ENCODE measurements at regions not wholly inside any gene's neighbourhood (a gene's known extent, or its start where the extent isn't known, plus 50 kb on each side); places are given as distances from the start of the nearest gene placed in this dataset.

DNA sequence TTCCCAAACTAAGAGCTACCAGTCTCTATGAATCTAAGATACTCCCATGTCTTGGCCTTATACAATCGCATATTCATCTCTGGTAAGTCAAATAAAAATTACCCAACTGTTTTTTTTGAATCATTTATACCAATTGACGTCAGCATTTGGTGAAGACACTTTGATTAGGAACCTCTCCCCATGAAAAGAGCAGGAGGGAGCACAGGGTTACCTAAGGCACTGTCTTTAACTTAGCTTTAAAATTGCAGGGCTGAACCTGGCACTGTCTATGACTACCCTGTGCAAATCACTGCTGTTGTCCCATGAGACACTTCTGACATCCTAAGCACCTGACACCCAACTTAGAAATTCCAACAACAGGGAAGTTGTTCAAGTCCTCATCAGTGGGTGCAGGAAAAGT, 586.4 kb downstream of the MAT2B start:
- TF ChIP-seq, protein P1, sequence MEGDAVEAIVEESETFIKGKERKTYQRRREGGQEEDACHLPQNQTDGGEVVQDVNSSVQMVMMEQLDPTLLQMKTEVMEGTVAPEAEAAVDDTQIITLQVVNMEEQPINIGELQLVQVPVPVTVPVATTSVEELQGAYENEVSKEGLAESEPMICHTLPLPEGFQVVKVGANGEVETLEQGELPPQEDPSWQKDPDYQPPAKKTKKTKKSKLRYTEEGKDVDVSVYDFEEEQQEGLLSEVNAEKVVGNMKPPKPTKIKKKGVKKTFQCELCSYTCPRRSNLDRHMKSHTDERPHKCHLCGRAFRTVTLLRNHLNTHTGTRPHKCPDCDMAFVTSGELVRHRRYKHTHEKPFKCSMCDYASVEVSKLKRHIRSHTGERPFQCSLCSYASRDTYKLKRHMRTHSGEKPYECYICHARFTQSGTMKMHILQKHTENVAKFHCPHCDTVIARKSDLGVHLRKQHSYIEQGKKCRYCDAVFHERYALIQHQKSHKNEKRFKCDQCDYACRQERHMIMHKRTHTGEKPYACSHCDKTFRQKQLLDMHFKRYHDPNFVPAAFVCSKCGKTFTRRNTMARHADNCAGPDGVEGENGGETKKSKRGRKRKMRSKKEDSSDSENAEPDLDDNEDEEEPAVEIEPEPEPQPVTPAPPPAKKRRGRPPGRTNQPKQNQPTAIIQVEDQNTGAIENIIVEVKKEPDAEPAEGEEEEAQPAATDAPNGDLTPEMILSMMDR (IDR thresholded peaks at IDR 0.05; ENCODE audit: low read depth, low read length), result no peak

DNA sequence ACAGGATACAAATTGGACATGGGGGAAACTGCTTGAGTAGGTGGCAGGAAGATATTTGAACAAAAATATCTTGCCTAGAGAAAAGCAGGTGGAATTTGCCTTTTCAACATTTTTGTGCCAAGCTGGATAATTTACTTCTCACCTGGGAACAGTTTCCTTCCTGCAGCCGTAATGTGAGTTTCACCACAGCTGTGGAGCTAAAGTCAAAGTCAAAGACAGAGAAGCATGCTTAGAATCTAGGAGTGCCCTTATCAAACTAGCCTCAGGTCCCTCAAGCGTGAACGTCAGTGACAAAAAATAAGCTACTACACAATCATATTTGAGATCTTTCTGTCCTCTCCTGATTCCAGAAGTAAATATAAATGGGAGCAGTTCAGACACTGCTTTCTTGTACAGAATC, 588.9 kb downstream of the MAT2B start:
- TF ChIP-seq, protein P1 (IDR thresholded peaks at IDR 0.05; ENCODE audit: low read depth, low read length), result no peak

More for the DNA sequence above, 586.4 kb downstream of the MAT2B start:
- no peak for DNase-seq (ENCODE audit: extremely low read depth, low read depth)

DNA sequence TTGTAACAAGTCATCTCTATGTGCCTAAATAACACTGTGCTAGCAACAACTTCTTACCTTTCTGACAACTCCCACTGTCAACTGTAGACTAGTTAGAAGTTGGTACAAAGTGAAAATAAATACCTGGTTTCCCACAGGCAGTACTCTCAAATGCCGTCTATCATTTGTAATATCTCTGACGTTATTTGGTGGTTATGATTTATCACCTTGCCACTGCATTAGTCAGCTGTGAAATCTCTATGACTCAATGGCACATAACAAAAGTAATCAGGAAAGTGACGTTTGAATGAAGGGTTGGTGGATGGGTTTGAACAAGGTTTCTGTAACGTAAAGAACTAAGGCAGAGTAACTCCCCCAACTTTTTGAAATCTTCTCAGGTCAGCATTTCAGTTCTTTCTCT, 592.3 kb downstream of the MAT2B start:
- TF ChIP-seq, protein P1 (IDR thresholded peaks at IDR 0.05; ENCODE audit: low read depth, low read length), result no peak
- DNase-seq (ENCODE audit: extremely low read depth, low read depth), result no peak

More for the DNA sequence above, 588.9 kb downstream of the MAT2B start:
- no peak for DNase-seq (ENCODE audit: extremely low read depth, low read depth)

DNA sequence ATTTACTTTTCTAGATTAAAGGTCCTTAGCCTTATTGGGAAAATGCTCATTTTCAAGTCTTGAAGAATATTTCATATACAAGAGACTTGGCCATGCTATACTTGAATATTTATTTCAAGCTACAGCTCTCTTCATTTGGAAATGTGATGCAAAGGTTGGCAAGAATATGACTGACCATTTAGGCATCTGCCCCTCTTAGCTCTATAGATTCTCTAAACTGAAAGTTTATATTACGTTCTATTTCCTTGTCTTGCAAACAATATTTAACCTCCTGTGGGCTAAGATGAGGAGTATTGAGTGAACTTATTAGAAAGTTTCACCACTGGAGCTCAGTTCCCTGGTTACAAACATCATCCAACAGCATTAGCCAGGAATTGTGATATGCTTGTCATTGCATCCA, 593.1 kb downstream of the MAT2B start:
- DNase-seq (ENCODE audit: extremely low read depth, low read depth), result no peak

DNA sequence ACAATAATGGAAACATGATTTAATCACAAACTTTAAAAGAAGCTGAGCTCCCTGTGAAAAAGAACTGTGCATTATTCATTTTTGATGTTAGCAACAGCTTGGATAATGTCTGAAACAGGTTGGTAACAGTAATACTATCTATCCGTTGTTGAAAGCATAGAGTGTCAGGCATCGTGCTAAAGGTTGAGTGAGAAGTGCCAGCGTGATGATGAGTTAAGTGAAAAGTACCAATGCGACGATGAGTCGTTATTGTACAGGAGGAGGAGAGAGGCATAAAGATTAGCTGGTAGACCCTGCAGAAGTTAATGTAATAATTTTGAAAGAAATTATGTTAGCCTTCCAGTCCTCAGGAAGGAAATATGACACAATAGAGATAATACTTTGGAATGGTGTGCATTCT, 593.6 kb downstream of the MAT2B start:
- TF ChIP-seq, protein P1 (IDR thresholded peaks at IDR 0.05; ENCODE audit: low read depth, low read length), result no peak

More for the DNA sequence above, 593.1 kb downstream of the MAT2B start:
- TF ChIP-seq, protein P1 (IDR thresholded peaks at IDR 0.05; ENCODE audit: low read depth, low read length), result no peak

DNA sequence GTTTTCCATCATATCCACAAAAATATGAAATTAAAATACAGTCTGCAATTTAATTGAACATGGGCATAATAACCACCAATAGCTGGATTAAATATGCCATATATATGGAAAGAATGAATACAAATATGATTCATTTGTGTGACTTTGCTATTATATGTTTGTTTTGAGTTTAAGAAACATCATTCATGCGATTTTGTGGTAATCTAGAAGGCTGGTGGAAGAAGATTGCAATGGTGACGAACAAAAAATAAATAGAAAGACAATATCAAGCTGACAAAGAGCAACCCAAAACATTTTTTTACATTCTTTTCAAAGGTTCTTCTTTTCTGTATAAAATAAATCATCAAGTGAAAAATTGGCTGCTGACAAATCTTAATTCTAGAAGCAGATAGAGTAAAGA, 610.0 kb downstream of the MAT2B start:
- TF ChIP-seq, protein P1 (IDR thresholded peaks at IDR 0.05; ENCODE audit: low read depth, low read length), result no peak
- no peak for DNase-seq (ENCODE audit: extremely low read depth, low read depth)

More for the DNA sequence above, 593.6 kb downstream of the MAT2B start:
- no peak for DNase-seq (ENCODE audit: extremely low read depth, low read depth)

DNA sequence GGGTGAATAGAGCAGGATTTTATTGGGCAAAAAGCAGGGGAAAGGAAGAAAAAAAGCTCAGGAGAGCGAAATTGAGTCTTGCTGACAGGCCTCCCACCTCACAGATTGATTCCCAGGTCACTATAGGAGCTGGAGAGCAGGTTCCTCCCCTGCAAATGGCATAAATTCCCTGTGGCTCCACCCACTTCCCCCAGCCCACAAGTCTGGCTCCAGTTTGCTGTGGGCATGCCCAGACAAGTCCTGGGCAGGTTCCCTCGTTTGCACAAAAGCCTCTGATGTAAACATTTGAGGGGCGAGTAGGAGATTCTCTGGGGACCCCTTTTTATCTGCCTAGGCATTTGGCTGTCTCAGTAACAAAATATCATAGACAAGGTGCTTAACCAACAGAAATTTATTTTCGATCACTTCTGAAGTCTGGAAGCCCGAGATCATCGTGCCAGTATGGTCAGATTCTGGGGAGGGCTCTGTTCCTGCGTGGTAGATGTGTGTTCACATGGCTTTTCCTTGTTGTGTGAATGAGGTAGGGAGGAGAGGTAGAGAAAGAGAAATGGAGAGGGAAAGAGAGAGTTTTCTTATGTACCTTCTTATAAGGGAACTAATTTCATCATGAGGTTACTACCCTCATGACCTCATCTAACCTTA, 614.5 kb downstream of the MAT2B start:
- no peak for DNase-seq (ENCODE audit: extremely low read depth, low read depth)
- TF ChIP-seq, protein P1 (IDR thresholded peaks at IDR 0.05; ENCODE audit: low read depth, low read length), result no peak
